Renal cortical epithelial cell (primary cell): ENCODE measurements at regions not wholly inside any gene's neighbourhood (a gene's known extent, or its start where the extent isn't known, plus 50 kb on each side); places are given as distances from the start of the nearest gene placed in this dataset.
"Not testable (repeated sequence)": the region's sequence is repeated elsewhere in the genome, so short reads cannot be mapped to it uniquely, and the experiment has no call there.

Source experiments
- DNase-seq: peaks from one replicate; pipeline ENCODE4 v3.0.0-alpha.2; 2011; ENCODE audit warnings: low read depth

DNA sequence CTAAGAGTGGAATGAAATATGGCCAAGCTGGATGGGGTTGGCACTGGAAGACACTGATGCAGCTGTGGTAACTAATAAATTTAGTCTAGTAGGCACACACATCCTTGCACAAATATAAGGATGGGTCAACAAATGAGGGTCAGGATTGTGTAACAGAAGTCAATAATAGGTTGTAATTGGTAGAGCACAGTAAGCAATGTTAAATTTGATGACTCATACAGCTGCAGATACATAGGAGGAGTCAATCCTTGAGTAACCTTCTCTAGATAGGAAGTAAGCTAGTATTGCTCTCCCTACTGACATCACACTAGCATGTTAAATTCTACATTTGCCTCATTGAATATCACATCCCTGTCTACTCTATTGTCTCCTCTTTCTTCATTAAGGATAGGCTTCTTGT is 332.1 kb downstream of the PTPRC start:
- peak; percentile 77 for DNase-seq

DNA sequence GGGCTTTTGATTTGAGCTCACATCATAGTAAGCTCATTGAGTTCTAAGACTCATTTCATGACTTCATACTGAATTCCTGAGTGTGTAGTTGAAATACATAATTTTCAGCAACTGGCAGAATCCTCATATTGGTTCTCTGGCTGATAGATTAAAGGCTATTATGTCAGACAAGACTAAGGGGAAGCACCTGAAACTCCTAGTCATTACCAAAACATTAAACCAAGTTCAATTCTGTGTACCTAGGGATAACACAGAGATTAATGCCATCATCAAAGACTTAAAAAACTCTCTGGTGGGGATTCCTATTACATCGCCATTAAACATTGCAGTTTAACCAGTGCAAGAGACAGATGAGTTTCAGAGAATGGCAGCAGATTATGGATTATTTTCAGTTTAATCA is 339.1 kb downstream of the PTPRC start:
- no peak for DNase-seq

DNA sequence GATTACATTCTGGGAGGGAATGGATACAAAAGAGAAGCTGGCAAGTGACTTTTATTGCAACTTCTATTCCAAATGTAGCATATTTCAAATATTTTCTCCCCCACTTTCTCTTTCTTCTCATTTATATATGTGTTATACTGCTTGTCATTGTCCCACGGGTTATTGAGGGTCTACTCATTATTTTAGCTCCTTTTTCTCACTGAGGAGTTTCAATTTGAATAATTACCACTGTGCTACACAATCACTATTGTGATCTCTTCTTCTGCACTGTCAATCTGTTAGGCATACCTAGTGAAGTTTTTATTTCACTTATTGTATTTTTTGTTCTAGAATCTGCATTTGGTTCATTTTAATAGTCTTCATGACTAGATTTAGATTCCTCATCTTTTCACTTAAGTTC is 339.7 kb downstream of the PTPRC start:
- no peak for DNase-seq

DNA sequence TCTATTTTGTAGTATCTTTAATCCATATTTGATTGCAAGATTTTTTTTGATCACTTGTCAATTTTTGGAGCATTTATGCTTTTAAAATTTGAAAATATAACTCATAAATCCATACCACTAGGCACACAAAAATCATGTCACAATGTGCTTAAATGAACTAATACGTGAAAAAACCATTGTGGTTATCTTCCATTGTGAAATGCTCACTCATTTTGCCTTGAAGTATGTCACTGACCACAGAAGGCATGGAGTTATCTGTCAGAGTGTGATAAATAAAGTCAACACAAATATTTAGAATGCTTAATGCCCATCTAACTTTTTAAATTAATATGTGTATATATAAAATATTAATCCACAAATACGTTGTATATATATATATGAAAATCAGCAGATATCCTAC is 347.2 kb downstream of the PTPRC start:
- peak; percentile 54 for DNase-seq

DNA sequence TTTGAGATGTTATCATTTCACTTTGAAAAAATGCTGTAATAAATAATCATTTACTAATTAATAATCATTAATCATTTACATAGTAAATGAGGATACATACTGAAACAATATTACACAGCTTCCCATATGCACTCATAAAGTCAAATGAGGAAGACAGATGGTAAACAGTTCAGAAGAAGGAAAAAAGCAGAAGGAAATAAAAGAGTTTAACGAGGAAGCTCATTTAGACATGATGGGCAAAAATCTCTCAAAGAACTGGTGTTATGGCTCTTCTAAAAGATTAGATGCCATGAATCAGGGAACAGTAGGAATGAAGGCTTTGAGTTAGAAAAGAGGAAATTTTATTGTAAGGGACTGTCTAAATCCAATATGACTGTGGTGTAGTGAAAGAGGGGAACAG is 347.6 kb downstream of the PTPRC start:
- no peak for DNase-seq

DNA sequence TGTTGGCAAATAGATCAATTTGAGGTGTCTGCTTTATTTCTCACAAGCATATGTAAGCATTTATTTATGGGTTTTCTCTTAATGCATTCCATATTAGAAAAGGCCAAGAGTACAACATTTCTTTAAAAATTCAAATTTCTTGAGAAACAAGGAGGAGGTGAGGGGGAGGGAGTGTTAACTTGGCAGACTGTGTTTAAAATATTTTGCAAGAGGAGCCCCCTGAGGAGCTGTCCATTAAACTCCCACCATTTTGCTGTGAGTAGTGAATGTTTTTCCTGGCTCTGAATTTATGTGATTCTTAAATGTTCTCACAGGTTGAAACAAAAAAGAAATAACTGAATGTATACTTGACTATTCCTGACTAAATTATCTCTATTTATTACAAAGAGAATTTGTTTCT is 363.8 kb downstream of the PTPRC start:
- DNase-seq: no peak

DNA sequence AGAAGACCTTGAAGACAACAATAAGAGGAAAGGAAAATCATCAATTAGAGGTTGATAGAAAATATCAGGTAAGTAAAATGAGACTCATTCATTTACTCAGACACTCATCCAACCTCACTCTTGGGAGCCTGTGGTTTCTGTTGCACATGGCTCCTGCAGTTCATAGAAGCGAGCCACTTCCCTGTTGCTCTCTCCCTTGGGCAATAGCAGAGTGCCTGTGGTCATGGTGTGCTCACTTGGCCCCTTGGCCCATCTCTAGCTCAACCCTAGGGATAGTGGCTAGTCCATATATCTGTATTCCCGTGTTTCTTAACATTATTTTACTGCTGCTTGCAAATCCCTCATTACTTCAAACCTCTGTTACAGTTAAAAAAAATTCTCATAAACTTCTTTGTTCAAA is 368.6 kb downstream of the PTPRC start:
- peak; percentile 34 for DNase-seq

DNA sequence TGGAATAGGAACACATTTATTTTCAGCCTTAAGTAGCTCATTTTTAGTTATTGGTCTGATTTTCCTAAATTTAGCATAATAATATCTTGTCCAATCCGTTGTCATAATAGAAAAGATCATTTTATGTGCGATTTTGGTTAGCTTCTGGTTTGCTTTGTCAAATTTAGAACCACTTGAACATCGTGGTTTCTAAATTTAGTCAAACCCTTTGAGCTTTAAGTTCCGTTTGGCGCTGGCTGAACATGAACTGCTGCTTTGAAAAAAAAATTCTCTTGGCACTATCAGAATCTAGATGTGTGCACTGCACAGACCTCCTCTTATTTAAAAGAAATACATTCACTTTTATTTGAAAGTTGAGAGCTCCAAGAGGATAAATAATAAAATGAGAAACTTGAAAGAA is 370.6 kb downstream of the PTPRC start:
- no peak for DNase-seq

DNA sequence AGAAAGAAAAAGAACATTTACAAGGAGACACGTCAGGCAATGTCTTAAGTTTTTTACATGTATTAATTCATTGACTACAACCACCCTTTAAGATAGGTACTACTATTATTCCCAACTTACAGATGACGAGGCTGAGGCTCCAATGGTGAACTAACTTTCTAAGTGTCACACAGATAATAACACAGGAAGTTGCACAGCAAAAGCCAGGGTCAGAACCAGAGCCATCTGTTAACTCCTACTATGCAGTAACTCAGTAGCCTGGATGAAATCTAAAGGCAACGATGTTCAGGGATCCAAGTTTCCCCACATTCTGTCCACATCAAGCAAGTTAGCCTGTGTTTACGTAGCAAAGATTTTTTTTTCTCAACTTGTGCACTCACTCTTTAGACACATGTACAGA is 371.7 kb downstream of the PTPRC start:
- DNase-seq: no peak

DNA sequence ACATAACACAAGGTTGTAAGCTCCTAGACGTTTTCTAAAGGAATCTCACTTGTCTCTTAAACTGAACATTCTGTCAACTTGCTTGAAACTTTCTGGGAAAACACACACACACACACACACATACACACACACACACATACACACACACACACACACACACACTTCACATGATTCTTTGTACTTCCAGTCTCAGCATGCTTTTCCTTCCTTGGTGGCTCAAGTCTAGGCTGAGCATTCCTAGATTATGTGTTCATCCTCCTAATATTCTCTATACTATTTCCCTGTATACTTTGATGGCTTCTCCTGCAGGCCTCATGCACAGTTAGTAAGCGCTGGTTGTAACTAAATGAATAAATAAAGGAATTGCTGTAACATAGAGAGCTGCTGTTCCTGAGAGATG is 372.1 kb downstream of the PTPRC start:
- DNase-seq: no peak

DNA sequence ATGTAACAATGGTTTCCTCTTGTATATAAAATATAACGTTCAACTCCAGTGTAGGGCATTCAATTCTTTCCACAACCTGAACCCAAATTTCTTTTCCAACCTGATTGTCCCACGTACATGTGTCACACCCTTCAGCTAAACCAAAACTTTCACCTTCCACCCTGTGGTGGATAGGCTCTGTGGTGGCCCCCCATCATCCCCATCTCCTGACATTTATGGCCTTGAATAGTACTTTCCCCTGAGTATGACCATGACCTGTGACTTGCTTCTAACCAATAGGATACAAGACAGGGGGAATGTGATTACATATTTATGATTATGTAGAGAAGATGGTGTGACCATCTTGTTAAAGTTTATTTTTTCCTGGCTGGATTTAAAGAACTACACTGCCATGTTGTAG is 377.0 kb downstream of the PTPRC start:
- DNase-seq: no peak

DNA sequence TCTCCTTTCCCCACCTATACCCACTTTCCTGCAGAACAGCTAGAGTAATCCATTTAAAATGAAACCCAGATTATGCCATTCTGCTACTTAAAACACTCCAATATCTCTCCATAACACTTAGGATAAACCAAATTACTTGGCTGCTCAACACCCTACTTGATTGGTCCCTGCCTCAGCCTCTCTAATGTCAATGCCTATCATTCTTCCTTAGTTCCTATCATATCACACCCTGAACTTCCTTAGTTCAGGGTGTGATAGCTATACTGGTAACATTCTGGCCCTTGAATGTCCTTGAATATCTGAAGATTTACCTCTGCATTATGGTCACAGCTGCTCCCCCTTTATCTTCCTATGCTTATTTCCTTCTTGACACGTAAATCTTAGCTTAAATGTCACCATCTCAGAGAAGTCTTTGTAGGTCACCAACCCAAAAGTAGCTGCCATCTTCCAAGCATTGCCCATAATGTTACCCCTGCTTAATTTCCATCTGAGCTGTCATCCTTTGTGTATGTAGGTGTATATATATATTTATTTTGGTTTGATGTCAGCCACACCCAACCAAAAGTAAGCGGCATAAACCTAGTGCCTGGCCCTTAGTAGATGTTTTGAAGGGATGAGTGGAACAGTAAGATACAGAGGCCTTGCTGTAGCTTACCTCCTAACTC is 379.8 kb downstream of the PTPRC start:
- no peak for DNase-seq

DNA sequence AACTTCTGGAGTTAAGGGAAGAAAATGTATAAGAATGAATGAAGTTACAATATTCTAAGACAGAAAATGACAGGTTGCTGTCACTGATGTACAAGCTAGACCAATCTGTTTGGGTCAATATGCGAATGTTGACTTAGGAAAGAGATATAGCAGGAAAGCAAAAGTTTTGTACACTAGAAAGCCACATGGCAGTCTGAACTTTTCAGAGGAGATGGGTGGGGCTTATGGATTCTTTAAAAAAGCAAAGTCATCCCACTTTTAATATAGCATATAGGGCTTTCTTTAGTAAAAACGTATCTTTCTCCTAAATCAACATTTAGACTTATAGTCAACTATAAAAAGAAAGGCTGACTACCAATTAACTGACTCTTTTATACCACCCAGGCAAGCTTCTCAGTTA is 381.2 kb downstream of the PTPRC start:
- no peak for DNase-seq

DNA sequence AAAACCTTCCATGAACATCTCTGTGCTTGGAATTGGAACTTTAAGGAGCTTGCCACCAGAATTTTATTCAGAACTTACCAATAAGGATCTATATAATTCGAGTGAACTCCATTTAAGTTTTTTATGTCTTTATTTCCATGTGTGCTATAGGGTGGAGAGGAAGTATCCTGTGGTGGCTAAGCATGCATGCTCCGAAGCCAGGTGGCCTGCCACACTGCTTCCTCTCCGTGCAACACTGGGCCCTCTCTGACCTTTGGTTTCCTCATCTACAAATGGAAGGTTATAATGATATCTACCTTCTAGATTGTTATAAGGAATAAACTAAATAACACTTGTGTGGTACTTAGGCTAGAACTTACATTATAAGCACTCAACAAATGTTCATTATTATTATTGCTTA is 382.1 kb downstream of the PTPRC start:
- DNase-seq: no peak

DNA sequence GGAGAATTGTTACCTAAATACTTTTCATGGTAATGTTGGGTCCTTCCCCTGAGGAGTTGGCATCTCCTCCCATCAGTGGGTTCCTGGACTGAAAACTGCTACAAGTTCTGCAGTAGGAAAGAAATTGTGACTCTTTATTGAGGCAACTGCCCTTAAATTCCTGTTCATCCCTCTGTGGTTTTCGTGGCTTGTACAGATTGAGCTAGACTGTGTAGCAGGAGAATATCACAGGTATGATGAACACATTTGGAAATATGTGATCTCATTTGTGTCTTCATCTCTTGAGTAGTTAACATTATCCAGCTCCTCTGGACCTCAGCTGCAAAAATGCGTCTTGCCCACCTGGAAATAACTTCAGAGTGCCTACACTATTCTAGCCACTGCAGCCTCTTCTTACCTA is 390.6 kb downstream of the PTPRC start:
- peak; percentile 69 for DNase-seq

DNA sequence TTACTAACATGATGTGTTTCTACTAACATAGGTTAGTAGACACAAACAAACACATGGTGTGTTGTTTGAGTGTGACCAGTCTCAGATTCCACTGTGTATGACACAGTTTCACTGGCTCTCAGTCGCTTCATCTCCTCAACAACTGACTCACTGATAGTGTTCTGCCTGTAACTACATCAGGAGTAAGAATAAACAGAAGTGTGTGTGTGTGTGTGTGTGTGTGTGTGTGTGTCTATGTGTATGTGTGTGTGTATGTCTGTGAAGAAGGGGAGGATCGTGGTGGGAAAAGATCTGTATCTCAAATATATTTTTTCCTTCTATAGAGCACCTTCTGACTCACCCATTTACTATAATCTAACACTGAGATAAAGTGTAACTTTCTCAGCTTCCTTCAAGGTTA is 391.0 kb downstream of the PTPRC start:
- peak; percentile 69 for DNase-seq

DNA sequence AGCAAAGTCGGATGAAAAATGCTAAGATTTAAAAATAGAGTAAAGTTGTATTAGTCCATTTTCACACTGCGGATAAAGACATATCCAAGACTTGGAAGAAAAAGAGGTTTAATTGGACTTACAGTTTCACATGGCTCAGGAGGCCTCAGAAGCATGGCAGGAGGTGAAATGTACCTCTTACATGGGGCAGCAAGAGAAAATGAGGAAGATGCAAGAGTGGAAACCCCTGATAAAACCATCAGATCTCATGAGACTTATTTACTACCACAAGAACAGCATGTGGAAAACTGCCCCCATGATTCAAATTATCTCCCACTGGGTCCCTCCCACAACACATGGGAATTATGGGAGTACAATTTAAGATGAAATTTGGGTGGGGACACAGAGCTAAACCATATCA is 391.7 kb downstream of the PTPRC start:
- DNase-seq: not testable (repeated sequence)

DNA sequence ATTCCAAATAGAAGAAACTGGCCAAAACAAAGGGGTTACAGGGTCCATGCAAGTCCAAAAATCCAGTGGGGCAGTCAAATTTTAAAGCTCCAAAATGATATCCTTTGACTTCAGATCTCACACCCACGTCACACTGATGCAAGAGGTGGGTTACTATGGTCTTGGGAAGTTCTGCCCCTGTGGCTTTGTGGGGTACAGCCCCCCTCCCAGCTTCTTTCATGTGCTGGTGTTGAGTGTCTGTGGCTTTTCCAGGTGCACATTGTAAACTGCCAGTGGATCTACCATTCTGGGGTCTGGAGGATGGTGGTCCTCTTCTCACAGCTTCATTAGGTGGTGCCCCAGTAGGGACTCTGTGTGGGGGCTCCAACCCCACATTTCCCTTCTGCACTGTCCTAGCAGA is 392.3 kb downstream of the PTPRC start:
- not testable (repeated sequence) for DNase-seq

DNA sequence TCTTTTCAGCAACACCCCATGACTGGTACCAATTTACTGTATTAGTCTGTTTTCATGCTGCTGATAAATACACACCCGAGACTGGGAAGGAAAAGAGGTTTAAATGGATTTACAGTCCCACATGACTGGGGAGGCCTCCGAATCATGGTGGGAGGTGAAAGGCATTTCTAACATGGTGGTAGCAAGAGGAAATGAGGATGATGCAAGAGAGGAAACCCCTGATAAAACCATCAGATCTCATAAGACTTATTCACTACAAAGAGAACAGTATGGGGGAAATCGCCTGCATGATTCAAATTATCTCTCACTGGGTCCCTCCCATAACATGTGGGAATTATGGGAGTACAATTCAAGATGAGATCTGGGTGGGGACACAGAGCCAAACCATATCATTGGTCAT is 393.6 kb downstream of the PTPRC start:
- peak; percentile 2 for DNase-seq

DNA sequence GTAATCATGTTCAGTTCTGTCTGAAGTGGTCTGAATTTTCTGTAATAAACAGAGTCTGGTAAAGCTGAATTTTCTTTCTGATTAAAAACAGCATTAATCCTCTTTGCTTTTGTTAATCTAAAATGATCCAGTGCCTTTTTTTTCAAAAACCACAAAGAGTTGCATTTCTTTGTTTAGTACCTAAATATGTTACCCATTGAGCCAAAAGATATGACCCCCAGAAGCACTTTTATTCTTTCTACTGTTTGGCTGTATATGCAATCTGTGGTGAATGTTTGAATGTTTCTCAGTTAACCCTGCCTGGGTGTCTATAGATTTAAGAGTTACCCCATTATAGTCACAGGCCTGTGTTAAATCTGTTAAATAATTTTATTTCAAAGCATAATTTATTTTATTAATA is 394.8 kb downstream of the PTPRC start:
- peak; percentile 2 for DNase-seq

DNA sequence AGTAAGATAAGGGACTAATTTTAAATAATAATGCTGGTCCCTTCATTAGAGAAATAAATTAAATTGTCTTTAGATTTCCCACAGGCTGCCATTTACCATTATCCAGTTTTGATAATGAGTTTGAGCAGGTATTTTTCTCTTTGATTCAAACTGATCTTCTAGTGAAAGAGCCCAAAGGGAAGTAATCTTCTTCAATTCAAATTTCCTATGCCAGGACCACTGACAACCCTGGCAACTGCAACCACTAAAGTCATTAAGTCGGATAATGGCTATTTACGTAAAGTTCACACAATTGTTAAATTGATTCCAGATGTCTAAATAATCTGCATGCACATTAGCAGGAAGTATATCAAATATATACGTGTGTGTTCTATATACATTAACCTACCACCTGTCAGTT is 399.3 kb downstream of the PTPRC start:
- DNase-seq: no peak

DNA sequence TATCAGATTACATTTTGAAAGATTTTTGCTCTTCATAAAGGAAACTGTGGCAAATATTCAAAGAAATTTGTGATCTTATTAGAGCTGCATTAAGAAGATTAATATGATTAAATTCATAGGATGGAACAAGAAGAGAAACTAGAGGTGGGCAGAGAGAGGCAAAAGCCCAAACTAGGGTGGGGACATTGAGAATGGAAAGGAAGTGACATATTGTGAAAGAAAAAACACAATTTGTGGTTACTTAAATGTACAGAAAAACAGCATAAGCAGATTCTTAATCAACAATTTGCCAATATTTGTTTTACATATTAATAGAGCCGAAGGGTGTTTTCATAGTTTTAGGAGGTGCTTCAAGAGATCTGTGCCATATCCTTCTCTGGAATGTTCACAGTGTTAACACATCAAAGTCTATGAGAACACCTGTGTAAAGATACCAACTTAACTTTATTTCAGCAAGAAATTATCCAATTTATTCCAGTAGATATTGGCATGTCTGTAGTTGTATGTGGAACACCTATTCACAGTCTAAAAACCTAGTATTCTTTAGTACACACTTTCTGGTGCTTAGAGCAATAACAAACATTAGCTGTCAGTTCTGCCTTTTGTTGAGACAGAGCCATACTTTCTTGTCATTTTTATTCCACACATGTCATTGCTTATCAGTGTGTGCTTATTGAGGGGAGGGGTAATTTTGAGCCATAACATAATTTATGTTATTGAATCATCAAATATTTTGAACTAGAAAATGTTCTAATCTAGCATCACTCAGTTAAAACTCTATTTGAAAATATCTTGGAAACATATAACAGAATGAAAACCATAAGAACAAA is 401.5 kb downstream of the PTPRC start:
- DNase-seq: no peak

DNA sequence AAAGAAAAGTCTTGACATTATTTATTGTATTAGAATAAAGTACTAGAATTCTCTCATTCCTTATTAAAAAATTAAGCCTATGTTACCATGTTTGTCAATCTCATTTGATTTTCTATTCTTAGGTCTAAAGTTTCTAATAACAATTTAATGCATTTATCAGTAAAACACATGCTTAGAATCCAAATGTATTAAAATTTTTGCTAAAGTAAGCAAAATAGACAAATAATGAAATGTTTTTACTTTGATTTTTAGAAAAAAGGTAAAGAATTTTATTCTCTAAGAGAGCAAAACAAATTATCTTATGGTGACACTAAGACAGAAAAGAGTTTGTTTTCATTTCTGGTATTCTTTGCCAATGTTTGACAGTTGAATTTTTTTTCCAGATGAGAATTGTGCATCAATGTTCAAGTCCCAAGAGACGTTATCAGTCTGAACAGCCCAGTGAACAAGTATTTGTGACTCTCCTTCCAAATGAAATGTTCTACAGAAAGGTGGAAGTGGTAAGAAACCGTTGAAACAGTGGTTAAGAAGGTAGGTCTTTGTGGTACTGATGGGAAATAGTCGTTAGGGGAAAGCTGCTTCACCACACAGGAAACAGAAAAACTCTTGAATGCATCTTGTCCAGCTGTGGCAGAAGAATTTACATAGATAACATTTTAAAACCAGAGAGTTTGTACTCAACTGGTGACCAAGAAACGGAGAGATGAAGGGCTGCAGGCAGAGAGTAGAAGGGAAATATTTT is 402.5 kb downstream of the PTPRC start:
- DNase-seq: no peak
